SK-N-SH treated with all-trans-retinoic acid at 6 μM for 48 hours (cell line): ENCODE measurements at regions not wholly inside any gene's neighbourhood (a gene's known extent, or its start where the extent isn't known, plus 50 kb on each side); places are given as distances from the start of the nearest gene placed in this dataset.
"Not testable (repeated sequence)": the region's sequence is repeated elsewhere in the genome, so short reads cannot be mapped to it uniquely, and the experiment has no call there.

Source experiments
- ARNTL ChIP-seq: fragments of 450-650 bp; formaldehyde crosslinking; IDR thresholded peaks from 2 replicates; pipeline ENCODE4 v1.5.0; 2020; ENCODE audit warnings: low read depth, mild to moderate bottlenecking, moderate library complexity, borderline replicate concordance
- GLIS3 ChIP-seq: fragments of 250-450 bp; sonication (Bioruptor Pico); IDR thresholded peaks from 2 replicates; pipeline ENCODE4 v1.5.0; 2020; ENCODE audit warnings: mild to moderate bottlenecking, moderate library complexity
- OSR1 ChIP-seq: fragments of 250-450 bp; sonication (Bioruptor Pico); IDR thresholded peaks from 2 replicates; pipeline ENCODE4 v1.8.0; 2022; ENCODE audit warnings: moderate library complexity, mild to moderate bottlenecking, inconsistent platforms
- PATZ1 ChIP-seq: fragments of 250-450 bp; sonication (Bioruptor Pico); IDR thresholded peaks from 2 replicates; pipeline ENCODE4 v1.8.0; 2020; ENCODE audit warnings: mild to moderate bottlenecking, moderate library complexity, borderline replicate concordance
- PPARA ChIP-seq: fragments of 250-450 bp; sonication (Bioruptor Pico); IDR thresholded peaks from 2 replicates; pipeline ENCODE4 v1.5.0; 2020; ENCODE audit warnings: mild to moderate bottlenecking, borderline replicate concordance
- SNAI2 ChIP-seq: fragments of 250-450 bp; sonication (Bioruptor Pico); IDR thresholded peaks from 2 replicates; pipeline ENCODE4 v1.5.0; 2020; ENCODE audit warnings: mild to moderate bottlenecking, moderate library complexity
- TOX ChIP-seq: fragments of 250-450 bp; sonication (Bioruptor Pico); IDR thresholded peaks from 2 replicates; pipeline ENCODE4 v1.8.0; 2021; ENCODE audit warnings: mild to moderate bottlenecking, moderate library complexity, borderline replicate concordance
- ZFP3 ChIP-seq: fragments of 250-450 bp; sonication (Bioruptor Pico); IDR thresholded peaks from 2 replicates; pipeline ENCODE4 v1.5.0; 2020; ENCODE audit warnings: mild to moderate bottlenecking, moderate library complexity
- TF ChIP-seq, protein P1 (sequence below): fragments of 250-450 bp; sonication (Bioruptor Pico); IDR thresholded peaks from 2 replicates; pipeline ENCODE4 v1.5.1; 2021; ENCODE audit warnings: mild to moderate bottlenecking, moderate library complexity
- TF ChIP-seq, protein P2 (sequence below): fragments of 250-450 bp; sonication (Bioruptor Pico); IDR thresholded peaks from 2 replicates; pipeline ENCODE4 v1.5.1; 2020; ENCODE audit warnings: low read depth, mild to moderate bottlenecking, moderate library complexity

DNA sequence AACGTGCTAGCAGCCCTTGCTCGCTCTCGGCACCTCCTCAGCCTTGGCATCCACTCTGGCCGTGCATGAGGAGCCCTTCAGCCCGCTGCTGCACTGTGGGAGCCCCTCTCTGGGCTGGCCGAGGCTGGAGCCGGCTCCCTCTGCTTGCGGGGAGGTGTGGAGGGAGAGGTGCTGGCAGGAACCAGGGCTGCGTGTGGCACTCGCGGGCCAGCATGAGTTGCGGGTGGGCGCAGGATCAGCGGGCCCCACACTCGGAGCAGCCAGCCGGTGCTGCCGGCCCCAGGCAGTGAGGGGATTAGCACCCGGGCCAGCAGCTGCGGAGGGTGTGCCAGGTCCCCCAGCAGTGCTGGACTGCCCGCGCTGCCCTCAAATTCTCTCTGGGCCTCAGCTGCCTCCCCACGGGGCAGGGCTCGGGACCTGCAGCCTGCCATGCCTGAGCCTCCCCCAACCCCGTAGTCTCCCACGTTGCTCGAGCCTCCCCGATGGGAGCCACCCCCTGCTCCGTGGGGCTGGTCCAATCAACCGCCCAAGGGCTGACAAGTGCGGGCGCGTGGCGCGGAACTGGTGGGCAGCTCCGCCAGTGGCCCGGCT, 1743.4 kb upstream of the CELF4 start:
- TF ChIP-seq ARNTL (CRISPR knock-in tag); SNAI2; PATZ1 (CRISPR knock-in tag); GLIS3 (CRISPR knock-in tag); PPARA (CRISPR knock-in tag); OSR1; ZFP3 (CRISPR knock-in tag); TOX: not testable (repeated sequence)
- TF ChIP-seq, protein P1, sequence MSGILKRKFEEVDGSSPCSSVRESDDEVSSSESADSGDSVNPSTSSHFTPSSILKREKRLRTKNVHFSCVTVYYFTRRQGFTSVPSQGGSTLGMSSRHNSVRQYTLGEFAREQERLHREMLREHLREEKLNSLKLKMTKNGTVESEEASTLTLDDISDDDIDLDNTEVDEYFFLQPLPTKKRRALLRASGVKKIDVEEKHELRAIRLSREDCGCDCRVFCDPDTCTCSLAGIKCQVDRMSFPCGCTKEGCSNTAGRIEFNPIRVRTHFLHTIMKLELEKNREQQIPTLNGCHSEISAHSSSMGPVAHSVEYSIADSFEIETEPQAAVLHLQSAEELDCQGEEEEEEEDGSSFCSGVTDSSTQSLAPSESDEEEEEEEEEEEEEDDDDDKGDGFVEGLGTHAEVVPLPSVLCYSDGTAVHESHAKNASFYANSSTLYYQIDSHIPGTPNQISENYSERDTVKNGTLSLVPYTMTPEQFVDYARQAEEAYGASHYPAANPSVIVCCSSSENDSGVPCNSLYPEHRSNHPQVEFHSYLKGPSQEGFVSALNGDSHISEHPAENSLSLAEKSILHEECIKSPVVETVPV (CRISPR knock-in tag) = not testable (repeated sequence)
- TF ChIP-seq, protein P2, sequence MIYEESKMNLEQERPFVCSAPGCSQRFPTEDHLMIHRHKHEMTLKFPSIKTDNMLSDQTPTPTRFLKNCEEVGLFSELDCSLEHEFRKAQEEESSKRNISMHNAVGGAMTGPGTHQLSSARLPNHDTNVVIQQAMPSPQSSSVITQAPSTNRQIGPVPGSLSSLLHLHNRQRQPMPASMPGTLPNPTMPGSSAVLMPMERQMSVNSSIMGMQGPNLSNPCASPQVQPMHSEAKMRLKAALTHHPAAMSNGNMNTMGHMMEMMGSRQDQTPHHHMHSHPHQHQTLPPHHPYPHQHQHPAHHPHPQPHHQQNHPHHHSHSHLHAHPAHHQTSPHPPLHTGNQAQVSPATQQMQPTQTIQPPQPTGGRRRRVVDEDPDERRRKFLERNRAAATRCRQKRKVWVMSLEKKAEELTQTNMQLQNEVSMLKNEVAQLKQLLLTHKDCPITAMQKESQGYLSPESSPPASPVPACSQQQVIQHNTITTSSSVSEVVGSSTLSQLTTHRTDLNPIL = not testable (repeated sequence)
